ENCODE measurements at regions not wholly inside any gene's neighbourhood (a gene's known extent, or its start where the extent isn't known, plus 50 kb on each side); places are given as distances from the start of the nearest gene placed in this dataset.

GRCh38 chr6:166009385-166010031, 158.1 kb downstream of the TBXT start:
- no peak for DNase-seq

- no peak for DNase-seq
Observed at GRCh38 chr6:166008441-166009369, 158.9 kb downstream of the TBXT start.

GRCh38 chr6:166007349-166008263, 160.0 kb downstream of the TBXT start:
- no peak for DNase-seq

- DNase-seq, result no peak
Observed at GRCh38 chr6:166006900-166007301, 160.8 kb downstream of the TBXT start.

- DNase-seq, result no peak
Observed at GRCh38 chr6:166005944-166006899, 161.4 kb downstream of the TBXT start.

GRCh38 chr6:166005401-166005943, 162.2 kb downstream of the TBXT start:
- DNase-seq, result no peak

- no peak for DNase-seq
Observed at GRCh38 chr6:166004876-166005275, 162.8 kb downstream of the TBXT start.

GRCh38 chr6:166004471-166004870, 163.2 kb downstream of the TBXT start:
- no peak for DNase-seq

- no peak for DNase-seq
Observed at GRCh38 chr6:166003569-166003968, 164.1 kb downstream of the TBXT start.

- no peak for DNase-seq
Observed at GRCh38 chr6:166001359-166001758, 166.3 kb downstream of the TBXT start.

GRCh38 chr6:165999279-165999678, 168.4 kb downstream of the TBXT start:
- DNase-seq, result no peak

- DNase-seq, result no peak
Observed at GRCh38 chr6:165998072-165998471, 169.6 kb downstream of the TBXT start.

- no peak for DNase-seq
Observed at GRCh38 chr6:165991341-165991740, 176.3 kb downstream of the TBXT start.

GRCh38 chr6:165990216-165990615, 177.4 kb downstream of the TBXT start:
- no peak for DNase-seq

- no peak for DNase-seq
Observed at GRCh38 chr6:165988757-165989456, 178.7 kb downstream of the TBXT start.

- DNase-seq, result no peak
Observed at GRCh38 chr6:165988302-165988756, 179.3 kb downstream of the TBXT start.

GRCh38 chr6:165987483-165988301, 180.0 kb downstream of the TBXT start:
- DNase-seq, result no peak

- no peak for DNase-seq
Observed at GRCh38 chr6:165986914-165987482, 180.7 kb downstream of the TBXT start.

GRCh38 chr6:165986311-165986913, 181.2 kb downstream of the TBXT start:
- no peak for DNase-seq

Data from CD4-positive, alpha-beta T cell treated with Interleukin-6 for 4 hours (primary cell).